ENCODE measurements at regions not wholly inside any gene's neighbourhood (a gene's known extent, or its start where the extent isn't known, plus 50 kb on each side); places are given as distances from the start of the nearest gene placed in this dataset.

- no peak for DNase-seq
These were observed 532.8 kb downstream of the FOXG1 start for GRCh38 chr14:29299372-29299771.

- no peak for DNase-seq
These were observed 535.0 kb downstream of the FOXG1 start for GRCh38 chr14:29301571-29301970.

GRCh38 chr14:29310210-29310609, 543.6 kb downstream of the FOXG1 start:
- DNase-seq, result no peak

DNA sequence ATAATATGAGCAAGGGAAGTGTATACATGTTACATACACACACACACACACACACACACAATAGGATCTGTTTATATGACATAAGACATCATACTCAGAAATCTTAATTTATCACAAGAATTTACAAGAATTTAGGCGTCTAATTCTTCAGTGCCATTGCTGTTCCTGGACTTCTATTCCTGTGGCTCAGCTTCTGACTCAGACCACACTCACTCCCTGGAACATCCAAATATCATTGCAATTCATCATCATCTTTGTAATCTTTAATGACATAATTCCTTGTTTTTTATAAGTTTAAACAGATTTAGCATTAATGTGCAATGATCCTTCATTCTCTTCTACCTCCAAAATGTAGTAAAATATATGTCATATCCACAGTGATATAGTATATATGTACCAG, 544.2 kb downstream of the FOXG1 start:
- no peak for DNase-seq

- DNase-seq, result no peak
These were observed 545.4 kb downstream of the FOXG1 start for GRCh38 chr14:29311983-29312382.

DNA sequence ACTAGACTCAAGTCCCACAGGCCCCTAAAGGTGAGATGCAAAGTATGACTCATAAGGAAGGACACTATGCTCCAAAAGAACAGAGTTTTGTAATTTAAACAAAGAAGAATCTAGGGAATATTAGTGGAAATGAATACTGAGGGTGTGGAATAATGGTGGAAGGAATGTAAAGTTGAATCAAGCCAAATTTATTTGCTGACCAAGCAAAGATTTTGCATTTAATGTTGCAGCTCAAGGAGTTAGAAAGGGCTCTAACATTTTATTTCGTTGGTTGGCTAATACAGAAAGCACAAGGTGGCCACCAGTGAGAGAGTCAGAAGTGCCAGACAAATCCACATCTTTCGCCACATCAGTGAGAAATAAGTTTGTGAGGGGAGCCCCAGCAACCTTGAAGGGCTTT, 550.3 kb downstream of the FOXG1 start:
- DNase-seq, result no peak

DNA sequence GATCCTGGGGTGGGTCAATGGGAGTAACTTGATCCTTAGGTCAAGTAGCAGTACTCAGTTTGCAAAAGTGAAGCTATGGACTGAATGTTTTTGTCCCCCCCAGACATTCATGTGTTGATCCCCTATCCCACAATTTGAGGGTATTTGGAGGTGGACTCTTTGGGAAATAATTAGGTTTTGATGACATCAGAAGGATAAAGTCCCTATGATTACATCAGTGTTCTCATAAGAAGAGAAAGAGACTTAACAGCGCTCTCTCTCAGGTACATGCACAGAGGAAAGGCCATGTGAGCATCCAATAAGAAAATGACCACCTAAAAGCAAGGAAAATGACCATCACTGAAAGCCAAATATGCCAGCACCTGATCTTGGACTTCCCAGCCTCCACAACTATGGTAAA, 550.8 kb downstream of the FOXG1 start:
- DNase-seq, result no peak

DNA sequence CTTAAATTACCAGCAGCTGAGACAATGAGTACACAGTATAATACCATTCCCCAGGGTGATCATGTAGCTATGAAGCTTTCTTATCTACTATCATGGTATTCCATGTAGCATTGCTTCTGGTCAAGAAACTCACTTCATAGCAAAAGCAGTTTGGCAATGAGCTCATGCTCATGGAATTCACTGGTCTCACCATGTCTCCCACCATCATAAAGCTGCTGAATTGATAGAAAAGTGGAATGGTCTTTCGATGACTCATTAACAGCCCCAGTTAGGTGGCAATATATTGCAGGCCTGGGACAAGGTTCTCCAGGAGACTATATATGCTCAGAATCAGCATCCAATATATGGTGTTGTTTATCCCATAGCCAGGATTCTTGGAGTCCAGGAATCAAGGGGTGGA, 553.7 kb downstream of the FOXG1 start:
- DNase-seq, result no peak

DNA sequence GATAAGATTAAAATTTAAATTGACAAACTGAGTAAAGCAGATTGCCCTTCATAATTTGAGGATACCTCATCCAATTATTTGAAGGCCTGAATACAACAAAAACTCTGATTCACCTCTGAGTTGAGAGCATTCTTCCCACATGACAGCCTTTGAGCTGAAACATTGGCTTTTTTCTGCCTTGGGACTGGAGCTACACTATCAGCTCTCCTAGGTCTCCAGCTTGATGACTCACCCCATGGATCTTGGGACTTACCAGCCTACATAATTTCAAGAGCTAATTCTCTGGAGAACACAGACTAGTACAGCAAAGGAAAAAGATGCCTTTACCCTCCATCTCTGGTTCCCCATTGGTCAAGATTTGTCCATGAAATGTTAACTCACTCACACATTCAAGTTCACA, 555.1 kb downstream of the FOXG1 start:
- no peak for DNase-seq

GRCh38 chr14:29339494-29340172, 573.0 kb downstream of the FOXG1 start:
- no peak for DNase-seq

- no peak for DNase-seq
These were observed 579.1 kb downstream of the PRKD1 start for GRCh38 chr14:29348504-29348903.

GRCh38 chr14:29350496-29350895, 577.2 kb downstream of the PRKD1 start:
- DNase-seq, result no peak

DNA sequence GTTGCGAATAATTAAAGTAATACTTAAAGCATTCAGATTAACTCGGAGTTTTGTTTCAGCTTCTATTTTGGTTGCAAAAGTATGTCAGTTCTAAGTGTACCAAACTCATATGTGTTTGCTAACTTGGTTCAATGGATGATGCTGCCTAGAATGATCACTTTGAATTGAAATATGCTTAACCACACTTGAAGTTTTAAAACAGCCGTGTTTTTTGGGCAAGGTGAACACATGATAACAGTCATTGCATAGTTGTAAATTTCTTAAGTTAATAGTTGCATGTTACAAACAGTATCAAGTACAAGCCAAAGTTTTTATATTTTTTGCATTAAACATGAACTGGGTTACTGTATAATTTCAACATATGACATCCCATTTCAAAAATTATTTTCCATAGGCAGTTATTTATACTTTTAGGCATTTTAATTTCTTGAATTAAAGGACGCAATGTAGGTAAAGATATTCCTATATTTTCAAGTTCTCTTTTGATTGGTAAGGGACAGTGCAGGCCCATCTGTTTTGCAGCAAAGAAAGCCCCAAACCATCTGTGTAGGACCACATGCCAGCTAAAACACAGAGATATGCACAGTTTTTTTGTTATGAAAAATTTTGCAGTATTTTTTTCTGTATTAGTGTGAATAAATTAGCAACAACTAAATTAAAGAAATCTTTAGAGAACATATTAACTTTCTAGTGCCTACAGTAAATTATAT, 575.5 kb downstream of the PRKD1 start:
- no peak for DNase-seq

GRCh38 chr14:29352706-29353080, 575.0 kb downstream of the PRKD1 start:
- DNase-seq, result no peak

DNA sequence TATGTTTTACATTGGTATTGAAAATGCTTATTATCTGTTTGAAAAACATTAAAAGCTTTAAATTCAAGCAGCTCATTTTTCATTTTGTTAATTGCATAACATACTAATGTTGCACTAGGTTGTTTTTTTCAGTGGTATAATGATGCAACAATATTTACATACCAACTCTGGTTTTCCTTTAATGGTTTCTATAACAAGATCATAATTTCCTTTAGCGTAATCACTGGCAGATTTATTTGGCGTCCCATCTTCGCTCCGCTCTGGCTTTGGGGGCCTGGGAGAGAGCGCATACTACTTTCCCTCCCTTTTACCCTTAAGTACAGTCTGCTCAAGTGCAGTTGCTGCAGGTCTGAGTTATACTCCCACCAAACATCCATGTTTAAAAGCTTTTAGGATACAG, 574.1 kb downstream of the PRKD1 start:
- no peak for DNase-seq

DNA sequence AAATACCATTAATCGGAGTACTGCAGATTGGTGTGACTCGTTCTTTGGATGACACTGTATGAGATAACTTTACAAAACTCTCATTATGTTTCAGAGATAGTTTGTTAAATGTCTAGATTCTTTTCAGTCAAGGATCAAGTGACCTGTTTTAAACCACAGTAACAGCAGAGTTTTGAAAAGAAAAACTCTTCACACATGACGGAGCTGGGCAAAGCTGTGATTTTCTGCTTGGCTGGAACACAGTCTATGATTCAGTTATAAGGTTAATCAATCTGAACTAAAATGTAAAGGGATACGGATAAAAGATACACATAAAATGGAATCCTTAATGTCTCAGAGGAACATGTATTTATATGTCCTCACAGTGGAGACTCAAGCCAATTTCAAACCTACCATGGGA, 573.2 kb downstream of the PRKD1 start:
- DNase-seq, result no peak

GRCh38 chr14:29355331-29355730, 572.3 kb downstream of the PRKD1 start:
- DNase-seq, result no peak

GRCh38 chr14:29355846-29356245, 571.8 kb downstream of the PRKD1 start:
- DNase-seq, result no peak

GRCh38 chr14:29360656-29361055, 567.0 kb downstream of the PRKD1 start:
- DNase-seq, result no peak

- no peak for DNase-seq
These were observed 557.6 kb downstream of the PRKD1 start for GRCh38 chr14:29370024-29370423.

- no peak for DNase-seq
These were observed 551.4 kb downstream of the PRKD1 start for GRCh38 chr14:29376237-29376636.

DNA sequence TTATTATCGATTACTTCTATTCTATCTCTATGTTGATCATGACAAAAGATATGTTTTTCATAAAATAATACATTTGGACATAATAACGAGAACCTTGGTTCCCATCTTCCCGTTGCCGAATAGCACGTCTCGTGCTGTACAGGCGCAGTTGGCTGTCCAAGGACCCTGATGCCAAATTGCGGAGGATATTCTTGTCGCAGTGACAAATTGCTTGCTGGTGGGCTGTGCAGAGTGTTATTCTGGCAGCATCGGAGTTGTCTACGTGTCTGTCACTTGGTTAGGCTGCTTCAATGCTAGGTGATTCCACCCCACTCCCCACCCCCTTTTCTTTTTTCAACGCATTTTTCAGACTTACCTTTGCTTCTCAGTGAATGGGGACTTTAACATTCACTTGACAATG, 546.8 kb downstream of the PRKD1 start:
- DNase-seq, result no peak

- no peak for DNase-seq
These were observed 539.1 kb downstream of the PRKD1 start for GRCh38 chr14:29388571-29388970.

DNA sequence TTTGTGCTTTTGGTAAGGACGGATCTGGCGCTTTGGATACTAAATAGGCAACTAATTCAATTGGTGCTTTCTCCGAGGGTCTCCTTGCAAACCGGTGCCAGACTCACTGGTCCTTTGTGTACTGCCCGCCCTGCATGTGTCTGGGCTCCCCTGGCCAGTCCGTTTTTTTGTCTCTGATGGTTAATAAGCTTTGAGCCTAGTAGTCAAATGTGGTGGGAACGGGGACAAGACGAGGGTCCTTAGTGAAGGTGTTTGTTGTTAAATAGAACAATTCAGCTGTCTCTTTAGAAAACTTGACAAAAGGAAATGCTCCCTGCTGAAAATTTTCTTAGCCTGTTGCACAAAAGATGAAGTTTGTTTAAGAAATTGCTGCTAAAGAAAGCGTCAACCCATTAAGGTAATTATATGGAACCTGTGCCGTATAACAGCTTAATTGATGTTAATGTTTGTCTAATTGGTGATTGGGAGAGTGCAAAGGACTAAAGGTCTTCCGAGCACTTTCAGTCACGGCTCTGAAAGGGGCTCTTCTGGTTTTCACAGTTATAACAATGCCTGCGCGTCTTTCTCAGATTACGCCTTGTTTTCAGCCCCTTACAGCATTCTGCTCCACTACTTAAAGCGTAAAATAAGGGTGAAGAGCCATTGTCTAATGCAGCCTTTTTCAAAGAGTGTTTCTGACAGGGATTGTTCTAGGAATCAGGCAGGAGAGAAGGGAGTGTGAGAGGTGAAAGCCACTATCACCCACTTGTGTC, 537.4 kb downstream of the PRKD1 start:
- no peak for DNase-seq
